ENCODE measurements at regions not wholly inside any gene's neighbourhood (a gene's known extent, or its start where the extent isn't known, plus 50 kb on each side); places are given as distances from the start of the nearest gene placed in this dataset.

GRCh38 chr11:111444040-111444439, 65.0 kb upstream of the POU2AF1 start:
- no peaks in the 10 kb centered on the region for H3K9me3 Mint-ChIP-seq
- ATAC-seq (replicated peaks in 1 of 4): no peak

GRCh38 chr11:111443640-111444039, 64.6 kb upstream of the POU2AF1 start:
- no peaks in the 10 kb centered on the region for H3K9me3 Mint-ChIP-seq
- WGBS (ENCODE audit: insufficient coverage): 73% methylated on average over 2 of the region's 7 CpGs
- DNase-seq (no peak), ATAC-seq (replicated peaks in 1 of 4) (no peak)
- peaks cover 6 to 17% of the 10 kb centered on the region in 2 experiments for H3K4me1 ChIP-seq (ENCODE audit: control insufficient read depth in 1 of 2, extremely low read depth in 1 of 2, insufficient read depth in 2 of 2, low read length in 2 of 2)
- no peaks in the 10 kb centered on the region for H3K36me3 Mint-ChIP-seq
- no peak overlapping the region for H3K4me3 Mint-ChIP-seq
- H3K4me3 ChIP-seq (ENCODE audit: control insufficient read depth in 1 of 2, extremely low read depth in 1 of 2, low read length in 1 of 2): no peak overlapping the region
- peaks cover 0 to 6% of the 10 kb centered on the region in 2 experiments for H3K27me3 ChIP-seq (replicated peaks in 1 of 2; ENCODE audit: control insufficient read depth in 2 of 2, extremely low read depth in 1 of 2, insufficient read depth in 2 of 2, low read length in 1 of 2)
- CTCF ChIA-PET: interaction anchor here in 1 of 2 donors (1.0 kb wide), 1 partner anchor 14 kb away, joined by 4 read pairs; no protein-coding TSS in a partner anchor
- no peak overlapping the region for H3K27ac ChIP-seq (ENCODE audit: low read length)
- no peaks in the 10 kb centered on the region for H3K9me3 ChIP-seq
- H3K27ac Mint-ChIP-seq: no peak overlapping the region
- H3K27me3 Mint-ChIP-seq: peaks cover 0 to 3% of the 10 kb centered on the region in 2 donors
- H3K4me1 Mint-ChIP-seq: peaks cover 16 to 29% (median 18%) of the 10 kb centered on the region in 3 donors
- no peaks in the 10 kb centered on the region for H3K36me3 ChIP-seq (ENCODE audit: control insufficient read depth in 2 of 2, extremely low read depth in 1 of 2, insufficient read depth in 1 of 2, low read length in 1 of 2)
- POLR2A ChIA-PET: no interaction called here

More at GRCh38 chr11:111444040-111444439, 65.0 kb upstream of the POU2AF1 start:
- no peak overlapping the region for H3K4me3 ChIP-seq (ENCODE audit: control insufficient read depth in 1 of 2, extremely low read depth in 1 of 2, low read length in 1 of 2)
- no peak for DNase-seq
- no peak overlapping the region for H3K27ac ChIP-seq (ENCODE audit: low read length)
- H3K4me3 Mint-ChIP-seq: no peak overlapping the region
- peaks cover 6 to 17% of the 10 kb centered on the region in 2 experiments for H3K4me1 ChIP-seq (ENCODE audit: control insufficient read depth in 1 of 2, extremely low read depth in 1 of 2, insufficient read depth in 2 of 2, low read length in 2 of 2)
- CTCF ChIA-PET: interaction anchor here in 1 of 2 donors (1.0 kb wide), 1 partner anchor 14 kb away, joined by 4 read pairs; no protein-coding TSS in a partner anchor
- POLR2A ChIA-PET: no interaction called here
- no peak overlapping the region for H3K27ac Mint-ChIP-seq
- H3K4me1 Mint-ChIP-seq: peaks cover 16 to 29% (median 18%) of the 10 kb centered on the region in 3 donors
- H3K36me3 ChIP-seq (ENCODE audit: control insufficient read depth in 2 of 2, extremely low read depth in 1 of 2, insufficient read depth in 1 of 2, low read length in 1 of 2): no peaks in the 10 kb centered on the region
- H3K27me3 Mint-ChIP-seq: peaks cover 0 to 3% of the 10 kb centered on the region in 2 donors
- H3K9me3 ChIP-seq: no peaks in the 10 kb centered on the region
- H3K27me3 ChIP-seq (replicated peaks in 1 of 2; ENCODE audit: control insufficient read depth in 2 of 2, extremely low read depth in 1 of 2, insufficient read depth in 2 of 2, low read length in 1 of 2): peaks cover 0 to 3% of the 10 kb centered on the region in 2 experiments
- H3K36me3 Mint-ChIP-seq: no peaks in the 10 kb centered on the region

- H3K36me3 Mint-ChIP-seq: no peaks in the 10 kb centered on the region
- POLR2A ChIA-PET: no interaction called here
- Histone ChIP-seq H3K9me3 (no peaks in the 10 kb centered on the region), H3K4me3 (ENCODE audit: control insufficient read depth in 1 of 2, extremely low read depth in 1 of 2, low read length in 1 of 2) (no peak overlapping the region), H3K27me3 (replicated peaks in 1 of 2; ENCODE audit: control insufficient read depth in 2 of 2, extremely low read depth in 1 of 2, insufficient read depth in 2 of 2, low read length in 1 of 2) (peaks cover 0 to 10% of the 10 kb centered on the region in 2 experiments), H3K36me3 (ENCODE audit: control insufficient read depth in 2 of 2, extremely low read depth in 1 of 2, insufficient read depth in 1 of 2, low read length in 1 of 2) (no peaks in the 10 kb centered on the region), H3K4me1 (ENCODE audit: control insufficient read depth in 1 of 2, extremely low read depth in 1 of 2, insufficient read depth in 2 of 2, low read length in 2 of 2) (peaks cover 6 to 17% of the 10 kb centered on the region in 2 experiments), H3K27ac (ENCODE audit: low read length) (no peak overlapping the region)
- CTCF ChIA-PET: interaction anchor here (0.6 to 1.0 kb wide), 3 partner anchors 13 to 1199 kb away, joined by 4 read pairs; no protein-coding TSS in a partner anchor
- peaks cover 16 to 29% (median 18%) of the 10 kb centered on the region in 3 donors for H3K4me1 Mint-ChIP-seq
- H3K27me3 Mint-ChIP-seq: peaks cover 0 to 3% of the 10 kb centered on the region in 2 donors
- DNase-seq (no peak), ATAC-seq (replicated peaks in 1 of 4) (no peak)
- no peaks in the 10 kb centered on the region for H3K9me3 Mint-ChIP-seq
- no peak overlapping the region for H3K4me3 Mint-ChIP-seq
- 81% methylated on average over 2 of the region's 2 CpGs for WGBS (ENCODE audit: insufficient coverage)
- H3K27ac Mint-ChIP-seq: no peak overlapping the region
These were observed 64.0 kb upstream of the POU2AF1 start for GRCh38 chr11:111443032-111443431.

- H3K4me3 Mint-ChIP-seq: no peak overlapping the region
- peaks cover 8 to 23% of the 10 kb centered on the region in 2 experiments for H3K4me1 ChIP-seq (ENCODE audit: control insufficient read depth in 1 of 2, extremely low read depth in 1 of 2, insufficient read depth in 2 of 2, low read length in 2 of 2)
- ChIA-PET POLR2A (no interaction called here), CTCF (interaction anchor here (0.5 to 1.3 kb wide), 2 partner anchors 16 to 159 kb away, joined by 3 read pairs; no protein-coding TSS in a partner anchor)
- no peak overlapping the region for H3K4me3 ChIP-seq (ENCODE audit: control insufficient read depth in 1 of 2, extremely low read depth in 1 of 2, low read length in 1 of 2)
- H3K27me3 Mint-ChIP-seq: peaks cover 0 to 3% of the 10 kb centered on the region in 2 donors
- H3K36me3 Mint-ChIP-seq: no peaks in the 10 kb centered on the region
- ATAC-seq (replicated peaks in 1 of 4) (no peak), DNase-seq (no peak)
- H3K27ac Mint-ChIP-seq: no peak overlapping the region
- H3K27me3 ChIP-seq (replicated peaks in 1 of 2; ENCODE audit: control insufficient read depth in 2 of 2, extremely low read depth in 1 of 2, insufficient read depth in 2 of 2, low read length in 1 of 2): peaks cover 0 to 19% of the 10 kb centered on the region in 2 experiments
- no peaks in the 10 kb centered on the region for H3K36me3 ChIP-seq (ENCODE audit: control insufficient read depth in 2 of 2, extremely low read depth in 1 of 2, insufficient read depth in 1 of 2, low read length in 1 of 2)
- WGBS (ENCODE audit: insufficient coverage): 86% methylated on average over 2 of the region's 8 CpGs
- H3K9me3 Mint-ChIP-seq: no peaks in the 10 kb centered on the region
- no peak overlapping the region for H3K27ac ChIP-seq (ENCODE audit: low read length)
- H3K4me1 Mint-ChIP-seq: peaks cover 16 to 34% (median 16%) of the 10 kb centered on the region in 3 donors
- no peaks in the 10 kb centered on the region for H3K9me3 ChIP-seq
These were observed 62.4 kb upstream of the POU2AF1 start for GRCh38 chr11:111441443-111441842.

GRCh38 chr11:111440416-111441205, 61.5 kb upstream of the POU2AF1 start:
- H3K36me3 ChIP-seq (ENCODE audit: control insufficient read depth in 2 of 2, extremely low read depth in 1 of 2, insufficient read depth in 1 of 2, low read length in 1 of 2): no peaks in the 10 kb centered on the region
- H3K9me3 ChIP-seq: no peaks in the 10 kb centered on the region
- peaks cover 2 to 16% of the 10 kb centered on the region in 2 experiments for H3K4me1 ChIP-seq (ENCODE audit: control insufficient read depth in 1 of 2, extremely low read depth in 1 of 2, insufficient read depth in 2 of 2, low read length in 2 of 2)
- Mint-ChIP-seq H3K27me3 (peaks cover 0 to 3% of the 10 kb centered on the region in 2 donors), H3K4me1 (peaks cover 8 to 26% (median 10%) of the 10 kb centered on the region in 3 donors), H3K4me3 (no peak overlapping the region), H3K9me3 (no peaks in the 10 kb centered on the region), H3K36me3 (no peaks in the 10 kb centered on the region), H3K27ac (no peak overlapping the region)
- ATAC-seq (replicated peaks in 1 of 4): no peak
- CTCF ChIA-PET: interaction anchor here (0.5 to 1.3 kb wide), 2 partner anchors 15 to 158 kb away, joined by 3 read pairs; no protein-coding TSS in a partner anchor
- POLR2A ChIA-PET: no interaction called here
- no peak for DNase-seq
- H3K27me3 ChIP-seq (replicated peaks in 1 of 2; ENCODE audit: control insufficient read depth in 2 of 2, extremely low read depth in 1 of 2, insufficient read depth in 2 of 2, low read length in 1 of 2): peaks cover 0 to 19% of the 10 kb centered on the region in 2 experiments
- WGBS (ENCODE audit: insufficient coverage): 57% methylated on average over 1 of the region's 5 CpGs
- no peak overlapping the region for H3K27ac ChIP-seq (ENCODE audit: low read length)
- H3K4me3 ChIP-seq (ENCODE audit: control insufficient read depth in 1 of 2, extremely low read depth in 1 of 2, low read length in 1 of 2): no peak overlapping the region

- ChIA-PET POLR2A (no interaction called here), CTCF (interaction anchor here in 1 of 2 donors (1.4 kb wide), 1 partner anchor 16 kb away, joined by 6 read pairs; no protein-coding TSS in a partner anchor)
- peaks cover 0 to 3% of the 10 kb centered on the region in 2 donors for H3K27me3 Mint-ChIP-seq
- no peaks in the 10 kb centered on the region for H3K36me3 Mint-ChIP-seq
- H3K4me1 Mint-ChIP-seq: peaks cover 6 to 25% (median 9%) of the 10 kb centered on the region in 3 donors
- Histone ChIP-seq H3K4me3 (ENCODE audit: control insufficient read depth in 1 of 2, extremely low read depth in 1 of 2, low read length in 1 of 2) (no peak overlapping the region), H3K36me3 (ENCODE audit: control insufficient read depth in 2 of 2, extremely low read depth in 1 of 2, insufficient read depth in 1 of 2, low read length in 1 of 2) (no peaks in the 10 kb centered on the region), H3K27ac (ENCODE audit: low read length) (no peak overlapping the region), H3K27me3 (replicated peaks in 1 of 2; ENCODE audit: control insufficient read depth in 2 of 2, extremely low read depth in 1 of 2, insufficient read depth in 2 of 2, low read length in 1 of 2) (peaks cover 0 to 21% of the 10 kb centered on the region in 2 experiments), H3K4me1 (ENCODE audit: control insufficient read depth in 1 of 2, extremely low read depth in 1 of 2, insufficient read depth in 2 of 2, low read length in 2 of 2) (peaks cover 2 to 14% of the 10 kb centered on the region in 2 experiments), H3K9me3 (no peaks in the 10 kb centered on the region)
- H3K9me3 Mint-ChIP-seq: no peaks in the 10 kb centered on the region
- WGBS (ENCODE audit: insufficient coverage): no CpG with 5 or more reads among the region's 1 CpG
- H3K4me3 Mint-ChIP-seq: no peak overlapping the region
- DNase-seq (no peak), ATAC-seq (replicated peaks in 1 of 4) (no peak)
- H3K27ac Mint-ChIP-seq: no peak overlapping the region
These were observed 60.8 kb upstream of the POU2AF1 start for GRCh38 chr11:111439901-111440300.

Data from T-cell (primary cell).